Natural killer cell (primary cell): ENCODE measurements at regions not wholly inside any gene's neighbourhood (a gene's known extent, or its start where the extent isn't known, plus 50 kb on each side); places are given as distances from the start of the nearest gene placed in this dataset.

ENCODE experiments used
- ATAC-seq, 3 donors: fragments of 150-1000 bp in 2 of 3; fragments of 200-7000 bp in 1 of 3; cut with Tn5 transposase; 1 replicate in 1 of 3; 2 replicates in 2 of 3; pipeline ENCODE4 v1.10.0; 2021; ENCODE audit warnings: mild to moderate bottlenecking in 2 of 3, moderate library complexity in 2 of 3
- DNase-seq, 2 donors: peaks; one replicate each; pipeline versions ENCODE4 v3.0.0 to v3.0.0-alpha.2; 2013 to 2021; ENCODE audit warnings: mixed read lengths in 1 of 2
- H3K27ac ChIP-seq: one replicate; pipeline ENCODE4 v1.5.1; 2013; ENCODE audit warnings: mild to moderate bottlenecking, low read length
- H3K27me3 ChIP-seq: one replicate; pipeline ENCODE4 v1.6.1; 2013; ENCODE audit warnings: low read length; ENCODE audit not compliant: control insufficient read depth, insufficient read depth
- H3K36me3 ChIP-seq: one replicate; pipeline ENCODE4 v1.6.1; 2013; ENCODE audit warnings: low read length; ENCODE audit not compliant: control insufficient read depth, insufficient read depth
- H3K4me1 ChIP-seq: one replicate; pipeline ENCODE4 v1.6.1; 2013; ENCODE audit warnings: low read length; ENCODE audit not compliant: control insufficient read depth, insufficient read depth
- H3K4me3 ChIP-seq: one replicate; pipeline ENCODE4 v1.5.1; 2013; ENCODE audit warnings: low read length
- H3K9me3 ChIP-seq: one replicate; pipeline ENCODE4 v1.6.1; 2013; ENCODE audit warnings: low read length; ENCODE audit not compliant: control insufficient read depth, insufficient read depth
- H3K27ac Mint-ChIP-seq, 2 donors: one replicate each; pipeline ENCODE4 v1.8.0; 2022; ENCODE audit warnings: mild to moderate bottlenecking in 2 of 2, mixed read lengths in 2 of 2, moderate library complexity in 1 of 2
- H3K27me3 Mint-ChIP-seq, 2 donors: one replicate each; pipeline ENCODE4 v1.8.0; 2022; ENCODE audit warnings: low read depth in 2 of 2, mixed read lengths in 2 of 2
- H3K36me3 Mint-ChIP-seq: one replicate; pipeline ENCODE4 v1.8.0; 2022; ENCODE audit warnings: mixed read lengths
- H3K4me1 Mint-ChIP-seq, 2 donors: one replicate each; pipeline ENCODE4 v1.8.0; 2022; ENCODE audit warnings: mixed read lengths in 2 of 2
- H3K4me3 Mint-ChIP-seq: one replicate; pipeline ENCODE4 v1.8.0; 2022; ENCODE audit warnings: mild to moderate bottlenecking, moderate library complexity, mixed read lengths
- H3K9me3 Mint-ChIP-seq, 2 donors: one replicate each; pipeline ENCODE4 v1.8.0; 2022; ENCODE audit warnings: mixed read lengths in 2 of 2
- CTCF ChIP-seq: fragments of 200-600 bp; IDR thresholded peaks from one replicate; pipeline ENCODE4 v1.8.0; 2022; ENCODE audit warnings: antibody characterized with exemption
- WGBS: methylation state at CpG from one replicate; pipeline ENCODE4 v1.1.7; 2013; ENCODE audit warnings: missing lambda C conversion rate; ENCODE audit not compliant: insufficient coverage; 5-methylcytosine and 5-hydroxymethylcytosine counted together
- intact Hi-C: fragments of 100-400 bp; cut with micrococcal nuclease; formaldehyde crosslinking; loops from one replicate; pipeline ENCODE4 v1.14.2; 2022

DNA sequence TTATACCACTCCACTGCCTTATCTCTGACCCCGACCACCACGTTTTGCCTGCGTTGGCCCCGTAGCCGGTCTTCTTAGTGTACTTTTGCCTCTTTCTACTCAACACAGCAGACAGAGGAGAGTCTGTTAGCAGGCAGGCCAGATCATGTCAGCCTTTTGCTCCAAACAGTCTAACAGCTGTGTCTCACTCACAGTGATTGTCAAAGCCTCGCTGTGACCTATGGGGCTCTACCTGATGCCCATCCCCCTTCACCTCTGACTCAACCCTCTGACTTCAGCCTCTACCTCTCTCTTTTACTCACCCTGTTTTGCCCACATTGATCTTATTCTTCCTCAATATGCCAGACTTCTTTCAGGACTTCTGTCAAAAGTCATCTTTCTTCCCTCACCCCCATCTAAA, 127.1 kb downstream of the TRIML1 start:
- Mint-ChIP-seq H3K27ac (no peak overlapping the region), H3K4me3 (no peak overlapping the region), H3K4me1 (no peaks in the 10 kb centered on the region), H3K9me3 (peaks cover 17 to 21% of the 10 kb centered on the region in 2 donors), H3K36me3 (no peaks in the 10 kb centered on the region), H3K27me3 (no peaks in the 10 kb centered on the region)
- Histone ChIP-seq H3K36me3 (no peaks in the 10 kb centered on the region), H3K27ac (no peak overlapping the region), H3K4me1 (no peaks in the 10 kb centered on the region), H3K4me3 (no peak overlapping the region), H3K9me3 (peaks cover 7% of the 10 kb centered on the region), H3K27me3 (no peaks in the 10 kb centered on the region)
- ATAC-seq (no peak), DNase-seq (no peak)
- no peak for TF ChIP-seq CTCF
- WGBS = 87% methylated on average over 6 of the region's 6 CpGs
- intact Hi-C loops = no loop called here

GRCh38 chr4:188268131-188268908, 129.1 kb downstream of the TRIML1 start:
- Mint-ChIP-seq H3K27me3 (no peaks in the 10 kb centered on the region), H3K4me1 (no peaks in the 10 kb centered on the region), H3K27ac (no peak overlapping the region), H3K9me3 (peaks cover 18 to 24% of the 10 kb centered on the region in 2 donors), H3K36me3 (no peaks in the 10 kb centered on the region), H3K4me3 (no peak overlapping the region)
- DNase-seq (no peak), ATAC-seq (no peak)
- Histone ChIP-seq H3K4me1 (no peaks in the 10 kb centered on the region), H3K9me3 (peaks cover 7% of the 10 kb centered on the region), H3K36me3 (no peaks in the 10 kb centered on the region), H3K4me3 (no peak overlapping the region), H3K27ac (no peak overlapping the region), H3K27me3 (no peaks in the 10 kb centered on the region)
- WGBS = 87% methylated on average over 13 of the region's 13 CpGs
- intact Hi-C loops = no loop called here
- TF ChIP-seq CTCF = no peak

- intact Hi-C loops = no loop called here
- Histone ChIP-seq H3K4me1 (no peaks in the 10 kb centered on the region), H3K9me3 (peaks cover 7% of the 10 kb centered on the region), H3K27me3 (no peaks in the 10 kb centered on the region), H3K4me3 (no peak overlapping the region), H3K27ac (no peak overlapping the region), H3K36me3 (no peaks in the 10 kb centered on the region)
- H3K4me3 Mint-ChIP-seq = no peak overlapping the region
- no peak for TF ChIP-seq CTCF
- H3K9me3 Mint-ChIP-seq = peaks cover 13 to 17% of the 10 kb centered on the region in 2 donors
- no peak for ATAC-seq
- WGBS = 92% methylated on average over 30 of the region's 30 CpGs
- no peak overlapping the region for H3K27ac Mint-ChIP-seq
- no peaks in the 10 kb centered on the region for H3K27me3 Mint-ChIP-seq
- no peak for DNase-seq
- H3K4me1 Mint-ChIP-seq = no peaks in the 10 kb centered on the region
- H3K36me3 Mint-ChIP-seq = no peaks in the 10 kb centered on the region
These were observed 131.2 kb downstream of the TRIML1 start for GRCh38 chr4:188270273-188271069.
